SK-N-DZ (cell line): ENCODE measurements at regions not wholly inside any gene's neighbourhood (a gene's known extent, or its start where the extent isn't known, plus 50 kb on each side); places are given as distances from the start of the nearest gene placed in this dataset.

Source experiments
- DNase-seq: peaks from one replicate; pipeline ENCODE4 v3.0.0-alpha.2; 2015; ENCODE audit warnings: low spot score

DNA sequence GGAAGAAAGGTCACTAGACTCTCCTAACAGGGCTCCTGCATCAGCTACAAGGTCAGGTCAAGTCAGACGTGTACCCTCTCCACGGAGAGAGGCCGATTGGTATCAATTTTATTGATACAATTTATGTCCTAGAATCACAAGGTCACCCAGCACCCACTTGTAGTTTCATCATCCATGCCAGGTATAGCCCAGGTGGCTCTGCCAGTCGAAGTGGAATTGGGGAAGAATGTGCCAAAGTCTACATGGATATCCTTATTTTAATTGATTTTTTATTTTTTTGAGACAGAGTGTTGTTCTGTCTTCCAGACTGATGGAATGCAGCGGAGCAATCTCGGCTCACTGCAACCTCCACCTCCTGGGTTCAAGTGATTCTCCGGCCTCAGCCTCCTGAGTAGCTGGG, 334.1 kb downstream of the SHANK2 start:
- DNase-seq: no peak

DNA sequence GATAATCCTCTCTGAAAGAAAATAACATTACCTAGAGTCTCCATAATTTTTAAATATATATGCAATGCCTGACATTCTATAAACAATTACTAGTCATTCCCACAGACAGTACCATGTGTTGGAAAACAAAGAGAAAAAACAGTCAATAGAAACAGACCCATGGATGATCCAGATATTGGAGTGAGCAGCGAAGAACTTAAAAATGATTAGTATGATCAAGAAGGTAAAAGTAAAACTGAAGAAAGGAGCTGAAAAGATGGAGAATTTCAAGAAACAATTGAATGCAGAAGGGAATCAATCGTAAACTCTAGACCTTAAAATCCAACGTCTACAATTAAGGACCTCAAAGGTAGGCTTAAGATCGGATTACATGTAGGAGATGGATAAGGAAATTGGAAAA, 330.6 kb downstream of the SHANK2 start:
- no peak for DNase-seq

DNA sequence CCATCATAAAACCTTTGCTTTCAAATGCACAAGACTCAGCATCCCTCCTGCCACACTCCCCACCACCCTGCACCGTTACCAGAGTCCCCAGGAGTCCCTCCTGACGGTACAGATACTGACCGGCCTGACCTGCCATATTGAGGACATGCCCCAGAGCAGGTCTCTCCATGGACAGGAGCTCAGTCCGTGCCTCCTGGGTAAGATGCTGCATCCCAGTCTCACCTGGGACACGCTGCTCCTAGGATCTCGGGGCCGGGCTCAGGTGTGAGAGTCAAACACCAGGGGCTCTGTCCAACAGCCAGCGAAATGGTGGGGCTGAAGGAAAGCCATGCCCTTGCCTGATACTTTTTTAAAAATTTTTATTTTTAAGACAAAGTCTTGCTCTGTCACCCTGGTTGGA, 328.3 kb downstream of the SHANK2 start:
- DNase-seq: no peak

DNA sequence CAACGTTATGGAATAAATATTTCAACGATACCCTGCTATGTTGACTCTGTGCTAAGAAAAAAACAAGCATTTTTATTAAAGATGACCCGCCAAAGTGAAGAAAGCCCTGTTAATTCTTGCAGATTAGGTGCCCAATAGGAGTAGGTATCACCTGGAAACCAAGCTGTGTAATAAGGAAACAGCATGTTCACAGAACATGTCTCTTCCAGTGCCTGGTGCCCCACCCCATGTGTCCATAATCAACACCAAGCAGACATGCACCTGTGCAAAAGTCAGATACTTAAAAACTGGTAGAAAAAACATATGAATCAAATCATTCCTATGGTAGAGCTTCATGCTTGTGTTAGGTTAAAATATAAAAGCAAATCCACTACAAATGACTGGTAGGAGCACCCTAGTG, 327.1 kb downstream of the SHANK2 start:
- DNase-seq: no peak

DNA sequence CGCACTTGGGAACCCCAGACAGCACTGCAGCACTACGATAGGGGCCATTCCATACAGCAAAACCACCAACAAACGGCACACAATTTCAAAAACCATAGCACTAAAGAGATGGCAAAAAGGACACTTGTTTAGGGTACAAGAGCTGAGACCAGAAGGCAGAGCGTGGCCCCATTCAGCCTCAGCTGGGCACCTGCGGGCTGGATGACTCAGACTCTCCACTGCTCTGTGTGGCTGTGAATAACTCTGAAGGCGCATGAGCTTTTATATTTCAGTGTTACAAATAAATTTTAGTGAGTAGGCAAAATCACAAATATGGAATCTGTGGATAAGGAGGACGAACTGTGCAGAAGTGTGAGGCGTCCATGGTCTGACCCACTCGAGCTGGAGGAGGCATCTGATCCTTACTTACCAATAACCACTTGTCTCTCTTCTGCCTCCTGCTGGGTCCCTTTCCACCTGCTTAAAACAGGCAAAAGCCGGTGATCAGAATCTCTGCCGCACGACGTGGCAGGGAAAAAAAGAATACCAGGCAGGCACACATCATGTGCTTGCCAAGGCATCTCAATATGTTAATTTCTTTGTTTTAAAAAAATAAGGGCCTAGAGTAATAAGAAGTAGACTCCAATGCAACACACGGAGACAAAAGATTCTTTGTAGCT, 325.7 kb downstream of the SHANK2 start:
- no peak for DNase-seq

DNA sequence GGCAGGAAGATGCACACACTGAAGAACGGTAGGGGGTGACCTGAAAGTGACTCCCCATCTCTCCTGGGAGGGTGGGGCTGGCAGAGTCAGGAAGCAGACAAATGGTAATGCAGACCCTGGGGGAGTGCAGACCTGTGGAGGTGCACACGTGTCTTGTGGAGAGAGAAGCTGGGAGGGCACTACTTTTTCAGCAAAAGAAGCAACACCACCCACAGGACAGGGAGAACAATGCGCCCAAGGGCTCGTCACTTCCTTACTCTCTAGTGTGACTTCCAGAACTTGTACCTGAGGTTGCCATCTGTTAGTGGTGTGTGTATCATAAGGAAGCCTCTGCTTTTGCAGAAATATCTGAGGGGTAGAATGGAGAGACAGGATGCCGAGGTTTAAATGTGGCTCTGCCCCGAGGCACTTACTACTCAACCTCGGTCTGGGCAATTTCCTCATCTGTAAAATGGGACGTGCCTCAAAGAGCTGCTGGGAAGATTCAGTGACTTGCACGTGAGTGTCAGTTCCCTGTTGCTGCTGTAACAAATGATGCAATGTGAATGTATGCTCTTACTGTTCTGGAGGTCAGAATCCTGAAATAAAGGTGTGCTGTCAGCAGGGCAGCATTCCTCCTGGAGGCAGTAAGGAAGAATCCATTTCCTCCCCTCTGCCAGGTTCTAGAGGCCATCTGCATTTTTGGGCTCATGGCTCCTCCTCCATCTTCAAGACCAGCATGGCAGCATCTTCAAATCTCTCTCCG, 323.4 kb downstream of the SHANK2 start:
- DNase-seq: no peak

DNA sequence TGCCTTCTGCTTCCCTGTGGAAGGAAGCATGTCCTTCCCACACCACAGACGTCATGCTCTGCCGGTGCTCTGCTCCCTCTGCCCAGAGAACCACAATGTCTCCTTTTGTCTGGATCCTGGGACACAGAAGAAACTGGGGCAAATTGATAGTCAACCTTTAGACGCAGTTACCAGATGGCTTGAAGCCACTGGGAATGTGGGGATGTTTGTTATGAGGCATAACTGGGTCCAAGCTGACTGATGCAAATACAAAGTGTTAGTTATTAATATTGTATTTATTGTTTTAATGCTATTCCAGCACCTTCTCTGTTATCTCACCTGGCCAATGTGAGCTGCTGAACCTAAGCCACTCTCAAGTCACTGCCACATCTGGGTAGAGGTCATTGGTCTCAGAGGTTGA, 322.2 kb downstream of the SHANK2 start:
- DNase-seq: no peak

DNA sequence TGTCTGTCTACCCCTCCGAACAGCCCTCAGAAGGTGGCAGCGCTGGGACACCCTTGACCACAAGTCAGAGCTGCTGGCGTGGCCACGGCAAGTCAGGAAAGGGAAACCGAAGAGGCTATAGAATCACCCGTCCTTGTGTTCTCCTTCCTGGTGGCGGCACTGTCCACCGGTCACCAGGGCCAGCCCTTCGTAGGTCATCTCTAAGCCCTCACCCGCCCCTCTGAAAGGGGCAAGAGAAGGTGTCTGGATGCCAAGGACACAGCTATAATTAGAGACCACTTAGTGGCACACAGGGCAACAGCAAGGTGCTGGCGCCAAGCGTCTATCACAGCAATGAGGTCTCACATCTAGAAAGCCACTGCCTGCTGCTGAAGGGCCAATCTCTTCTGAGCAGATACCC, 320.9 kb downstream of the SHANK2 start:
- DNase-seq: no peak

DNA sequence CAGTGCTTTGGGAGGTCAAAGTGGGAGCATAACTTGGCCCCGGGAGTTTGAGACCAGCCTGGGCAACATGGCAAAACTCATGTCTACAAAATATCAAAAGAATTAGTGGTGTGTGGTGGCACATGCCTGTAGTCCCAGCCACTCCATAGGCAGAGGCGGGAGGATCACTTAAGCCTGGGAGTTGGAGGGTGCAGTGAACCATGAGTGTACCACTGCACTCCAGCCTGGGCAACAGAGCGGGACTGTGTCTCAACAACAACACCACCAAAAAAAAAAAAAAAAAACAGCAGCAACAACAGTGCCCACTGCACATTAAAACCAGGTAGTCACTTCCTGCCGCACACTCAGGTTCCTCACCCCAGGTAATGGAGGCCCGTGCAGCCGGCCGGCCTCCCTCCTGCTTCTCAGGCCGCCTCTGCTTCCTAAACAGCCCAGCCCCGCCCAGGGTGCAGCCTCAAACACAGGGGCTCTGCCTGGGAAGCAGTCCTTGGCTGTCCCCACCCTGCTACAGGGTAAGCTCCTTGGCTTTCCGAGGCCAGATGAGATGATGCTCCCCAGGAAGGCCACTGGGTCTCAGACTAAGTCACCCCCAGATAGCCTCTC, 318.3 kb downstream of the SHANK2 start:
- DNase-seq: no peak

DNA sequence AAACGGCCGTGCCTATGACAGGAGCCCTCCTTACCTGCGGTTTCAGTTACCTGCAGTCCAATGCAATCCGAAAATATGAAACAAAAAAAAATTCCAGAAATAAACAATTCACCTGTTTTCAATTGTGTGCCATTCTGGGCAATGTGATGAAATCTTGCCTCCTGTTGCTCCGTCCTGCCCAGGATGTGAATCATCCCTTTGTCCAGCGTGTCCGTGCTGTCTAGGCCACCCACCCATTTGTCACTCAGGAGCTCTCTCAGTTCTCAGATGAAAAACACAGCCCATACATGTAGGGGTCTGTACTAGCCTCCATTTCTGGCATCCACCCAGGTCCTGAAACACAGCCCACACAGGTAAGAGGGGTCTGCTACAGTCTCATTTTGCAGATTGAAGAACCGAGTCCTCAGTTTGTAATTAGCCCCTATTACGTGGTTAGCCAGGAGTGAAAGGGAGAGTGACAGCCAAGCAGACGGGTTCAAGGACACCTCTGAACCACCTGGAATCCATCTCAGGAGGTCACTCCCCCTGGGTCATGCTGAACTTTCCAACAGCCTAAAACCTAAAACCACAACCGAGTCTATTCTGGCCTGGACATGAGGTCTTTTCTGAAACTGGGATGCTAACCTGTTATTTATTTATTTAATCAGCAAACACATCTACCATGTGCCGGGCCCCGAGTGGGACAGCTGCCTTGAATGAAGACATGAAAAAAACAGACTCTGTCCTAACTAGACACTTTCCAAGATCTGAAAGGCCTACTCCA, 317.2 kb downstream of the SHANK2 start:
- DNase-seq: no peak

DNA sequence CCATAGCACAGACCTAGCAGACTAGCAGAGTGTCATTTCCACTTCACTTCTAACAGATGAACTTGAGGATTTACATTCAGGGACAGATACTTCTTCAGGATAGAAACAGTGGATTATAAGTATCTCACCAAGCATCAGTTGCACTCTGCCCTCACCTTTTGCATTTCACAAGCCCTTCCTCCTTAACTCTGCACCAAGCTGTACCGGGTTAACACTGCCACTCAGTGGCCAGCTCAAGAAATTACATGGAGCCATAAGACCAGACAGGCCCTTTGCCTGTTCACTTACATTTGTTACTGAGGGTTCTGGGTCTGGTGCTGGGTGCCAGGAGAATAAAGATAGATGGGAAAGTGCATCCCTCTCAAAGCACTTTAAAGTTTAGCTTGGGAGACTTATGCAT, 309.8 kb downstream of the SHANK2 start:
- DNase-seq: no peak

DNA sequence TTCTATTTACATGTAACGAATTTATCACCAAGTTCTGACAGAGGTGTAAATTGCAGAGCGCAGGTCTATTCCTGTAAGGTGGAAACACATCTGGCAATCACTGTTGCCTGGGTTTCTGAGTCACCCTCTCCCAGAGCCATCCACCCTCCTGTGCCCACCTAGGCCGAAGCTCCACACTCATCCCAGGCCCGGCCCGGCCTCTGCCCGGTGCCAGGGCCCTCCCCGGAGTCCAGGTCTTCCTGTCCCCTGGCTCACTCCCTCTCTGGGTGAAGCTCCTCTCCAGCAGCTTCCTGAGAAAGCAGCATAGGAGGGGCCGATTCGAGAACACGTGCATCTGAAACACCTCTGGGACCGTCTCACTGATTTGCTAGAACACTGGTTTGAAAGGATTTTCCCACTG, 308.2 kb downstream of the SHANK2 start:
- DNase-seq: no peak

DNA sequence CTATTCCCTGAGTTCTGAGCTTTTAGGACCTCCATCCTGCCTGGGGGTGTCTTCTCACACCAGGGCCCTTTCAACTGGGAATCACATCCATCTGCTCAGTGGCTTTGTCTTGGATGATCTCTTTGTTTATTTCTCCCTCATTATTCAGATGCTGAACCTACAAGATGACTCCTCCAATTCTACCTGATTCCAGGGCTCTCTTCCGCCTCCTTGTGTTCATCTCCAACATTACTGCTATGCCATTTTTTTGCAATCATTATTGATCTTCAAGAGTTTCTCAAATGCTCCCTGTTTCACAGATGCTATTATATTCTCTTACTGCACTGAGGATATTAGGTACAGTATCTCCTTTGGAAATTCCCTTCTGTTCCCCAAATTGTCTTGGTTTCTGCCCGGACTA, 307.7 kb downstream of the SHANK2 start:
- DNase-seq: no peak

DNA sequence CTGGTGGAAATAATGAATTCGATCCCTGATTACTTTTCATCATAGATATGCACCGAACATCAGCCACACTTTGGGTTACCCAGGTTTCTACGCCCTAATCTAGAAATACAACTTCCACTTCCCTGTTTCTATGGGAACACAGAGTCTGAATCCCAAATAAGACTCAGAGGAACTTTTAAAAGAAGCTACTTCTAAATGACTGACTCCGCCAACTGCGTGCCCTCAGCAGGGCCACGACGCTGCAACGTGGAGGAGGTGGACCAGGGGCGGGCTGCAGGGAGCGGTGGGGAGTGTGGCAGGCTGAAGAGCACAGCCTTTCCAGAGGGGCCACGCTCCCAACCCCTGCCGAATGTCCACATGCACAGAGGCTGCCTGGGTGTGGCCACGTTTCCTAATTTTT, 304.0 kb downstream of the SHANK2 start:
- no peak for DNase-seq

DNA sequence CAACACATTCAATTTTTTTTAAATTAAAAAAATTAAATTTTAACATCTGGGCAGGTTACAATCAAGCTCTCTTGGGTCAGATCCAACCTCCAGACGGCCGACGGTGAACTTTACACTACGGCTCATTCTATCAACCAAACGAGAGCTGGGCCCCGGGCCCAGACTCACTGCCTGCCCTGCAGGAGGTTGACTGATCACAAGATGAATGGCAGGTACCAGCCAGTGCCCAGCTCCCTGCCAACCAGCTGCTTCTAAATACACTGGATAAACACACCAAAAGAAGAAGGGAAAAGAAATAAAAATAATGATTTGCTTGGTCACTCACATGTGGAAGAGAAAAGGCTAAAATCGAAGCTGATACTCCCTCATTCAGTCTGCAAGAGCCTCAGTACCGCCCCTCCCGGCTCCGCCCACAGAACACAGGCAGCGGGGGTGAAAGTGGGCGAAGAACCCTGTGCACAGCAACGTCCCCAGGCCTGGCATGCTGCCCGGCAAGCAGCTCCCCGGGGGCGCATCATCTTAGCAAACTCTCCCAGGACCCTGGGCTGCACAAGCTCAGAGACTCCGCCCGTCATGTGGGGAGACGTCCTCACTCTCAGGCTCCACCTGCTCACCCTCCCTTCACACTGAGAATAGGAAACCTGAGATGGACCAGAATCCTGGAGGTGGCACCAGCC, 303.4 kb downstream of the SHANK2 start:
- DNase-seq: no peak

DNA sequence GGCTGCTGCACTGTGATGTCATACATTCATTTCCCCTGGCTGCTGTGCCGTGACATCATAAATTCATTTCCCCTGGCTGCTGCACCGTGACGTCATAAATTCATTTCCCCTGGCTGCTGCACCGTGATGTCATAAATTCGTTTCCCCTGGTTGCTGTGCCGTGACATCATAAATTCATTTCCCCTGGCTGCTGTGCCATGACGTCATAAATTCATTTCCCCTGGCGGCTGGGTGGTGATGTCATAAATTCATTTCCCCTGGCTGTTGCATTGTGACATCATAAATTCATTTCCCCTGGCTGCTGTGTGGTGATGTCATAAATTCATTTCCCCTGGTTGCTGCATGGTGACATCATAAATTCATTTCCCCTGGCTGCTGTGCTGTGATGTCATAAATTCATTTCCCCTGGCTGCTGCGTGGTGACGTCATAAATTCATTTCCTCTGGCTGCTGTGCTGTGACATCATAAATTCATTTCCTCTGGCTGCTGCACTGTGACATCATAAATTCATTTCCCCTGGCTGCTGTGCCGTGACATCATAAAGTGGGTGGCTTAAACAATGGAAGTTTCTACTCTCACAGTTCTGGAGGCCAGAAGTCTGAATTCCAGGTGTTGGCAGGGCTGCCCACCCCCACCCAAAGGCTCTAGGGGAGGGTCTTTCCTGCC, 301.1 kb downstream of the SHANK2 start:
- no peak for DNase-seq

DNA sequence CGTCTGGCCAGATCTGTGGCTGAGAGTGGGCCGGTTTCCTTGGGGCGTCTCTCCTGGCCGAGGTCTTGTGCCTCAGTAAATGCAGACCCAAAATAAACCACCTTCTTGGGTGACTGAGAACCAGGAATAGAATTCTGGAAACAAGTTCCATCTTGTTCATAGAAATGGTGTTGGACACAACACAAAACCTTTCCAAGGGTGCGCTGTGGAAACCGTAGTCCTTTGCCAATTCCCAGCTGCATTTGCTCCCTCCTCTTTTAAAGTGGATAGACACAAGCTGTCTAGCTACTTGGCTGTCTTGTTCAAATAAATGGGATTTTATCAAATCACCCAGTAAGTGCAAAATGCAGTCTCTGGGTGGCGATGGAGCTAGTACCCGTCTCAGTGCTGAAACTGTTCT, 300.2 kb downstream of the SHANK2 start:
- DNase-seq: no peak

DNA sequence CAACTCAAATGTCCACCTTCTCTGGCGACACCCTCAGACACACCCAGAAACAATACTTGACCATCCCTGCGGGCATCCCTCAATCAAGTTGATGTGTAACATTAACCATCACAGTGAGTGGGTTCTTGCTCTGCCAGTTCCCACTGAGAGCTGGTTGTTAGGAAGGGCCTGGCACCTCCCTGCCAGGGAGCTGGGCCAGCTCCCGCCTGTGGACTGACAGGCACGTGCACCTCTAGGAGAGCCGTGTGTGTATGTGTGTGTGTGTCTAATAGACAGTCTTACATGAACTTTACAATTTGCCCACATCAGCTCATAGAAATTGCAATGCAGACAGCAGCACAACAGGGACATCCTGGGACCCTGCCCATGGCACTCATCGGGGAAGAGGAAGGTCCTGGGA, 298.7 kb downstream of the SHANK2 start:
- DNase-seq: no peak

DNA sequence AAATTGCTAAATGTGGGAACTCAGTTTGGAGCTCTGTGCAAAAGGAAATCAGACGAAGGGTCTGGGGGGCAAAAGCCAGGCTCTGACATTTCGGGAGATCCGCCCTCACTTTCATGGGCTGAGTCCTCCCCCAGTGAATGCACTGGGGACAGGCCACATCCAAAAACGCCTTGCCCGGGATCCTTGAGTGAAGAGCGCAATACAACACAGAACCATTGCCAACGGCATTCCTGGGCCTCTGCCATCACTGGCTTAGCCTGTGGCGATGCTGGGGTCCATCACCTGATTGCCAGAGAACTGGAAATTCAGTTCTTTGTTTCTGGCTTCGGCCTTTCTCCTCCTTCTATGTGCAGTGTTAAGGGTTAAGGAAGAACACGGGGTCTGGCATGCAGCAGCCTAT, 297.9 kb downstream of the SHANK2 start:
- DNase-seq: no peak
